NCI-H2196 (cell line): ENCODE measurements at regions not wholly inside any gene's neighbourhood (a gene's known extent, or its start where the extent isn't known, plus 50 kb on each side); places are given as distances from the start of the nearest gene placed in this dataset.
"Not testable (repeated sequence)": the region's sequence is repeated elsewhere in the genome, so short reads cannot be mapped to it uniquely, and the experiment has no call there.

Experiments
- DNase-seq: peaks from one replicate; lab custom pipeline; 2025; ENCODE audit not compliant: unreplicated experiment; lab: John Stamatoyannopoulos, UW

DNA sequence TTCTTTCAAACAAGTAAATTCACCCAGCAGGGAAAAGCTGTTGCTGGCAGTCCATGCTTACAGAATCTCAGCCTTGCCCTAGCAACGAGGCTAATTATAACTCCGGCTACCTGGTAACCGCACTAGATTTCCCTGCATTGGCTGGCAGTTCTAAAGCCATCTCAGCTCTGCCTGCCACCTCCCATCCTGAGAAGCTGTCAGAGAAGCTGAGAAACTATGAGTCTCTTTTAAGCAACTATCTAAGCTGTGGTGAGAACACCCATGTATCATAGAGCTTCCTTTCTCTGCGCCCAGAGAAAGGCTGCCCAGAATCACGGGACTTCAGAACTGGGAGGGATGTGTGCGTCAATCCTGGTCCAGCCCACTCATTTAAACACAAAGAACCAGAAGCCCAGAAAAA is 113.9 kb upstream of the NBPF26 start:
- DNase-seq, result not testable (repeated sequence)

GRCh38 chr1:120614931-120615639 is 108.7 kb upstream of the NBPF26 start:
- not testable (repeated sequence) for DNase-seq

DNA sequence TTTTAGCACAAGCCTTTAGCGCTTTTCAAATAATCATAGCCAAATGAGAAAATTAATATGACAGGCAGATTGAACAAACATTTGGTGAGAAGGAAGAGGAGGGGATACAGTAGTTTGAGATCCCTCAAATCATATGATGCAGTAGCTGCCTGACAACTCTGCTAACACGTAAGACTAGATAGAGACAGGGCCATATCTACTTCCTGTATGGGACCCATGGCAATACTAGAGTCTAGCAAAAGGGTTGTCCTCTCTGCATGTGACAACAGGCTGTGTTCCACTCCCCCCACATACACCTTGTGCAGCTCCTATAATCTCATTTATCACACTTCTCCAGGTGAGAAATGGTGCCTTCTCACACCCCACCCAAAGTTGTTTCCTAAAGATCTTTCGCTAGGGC is 106.3 kb upstream of the NBPF26 start:
- DNase-seq, result not testable (repeated sequence)

DNA sequence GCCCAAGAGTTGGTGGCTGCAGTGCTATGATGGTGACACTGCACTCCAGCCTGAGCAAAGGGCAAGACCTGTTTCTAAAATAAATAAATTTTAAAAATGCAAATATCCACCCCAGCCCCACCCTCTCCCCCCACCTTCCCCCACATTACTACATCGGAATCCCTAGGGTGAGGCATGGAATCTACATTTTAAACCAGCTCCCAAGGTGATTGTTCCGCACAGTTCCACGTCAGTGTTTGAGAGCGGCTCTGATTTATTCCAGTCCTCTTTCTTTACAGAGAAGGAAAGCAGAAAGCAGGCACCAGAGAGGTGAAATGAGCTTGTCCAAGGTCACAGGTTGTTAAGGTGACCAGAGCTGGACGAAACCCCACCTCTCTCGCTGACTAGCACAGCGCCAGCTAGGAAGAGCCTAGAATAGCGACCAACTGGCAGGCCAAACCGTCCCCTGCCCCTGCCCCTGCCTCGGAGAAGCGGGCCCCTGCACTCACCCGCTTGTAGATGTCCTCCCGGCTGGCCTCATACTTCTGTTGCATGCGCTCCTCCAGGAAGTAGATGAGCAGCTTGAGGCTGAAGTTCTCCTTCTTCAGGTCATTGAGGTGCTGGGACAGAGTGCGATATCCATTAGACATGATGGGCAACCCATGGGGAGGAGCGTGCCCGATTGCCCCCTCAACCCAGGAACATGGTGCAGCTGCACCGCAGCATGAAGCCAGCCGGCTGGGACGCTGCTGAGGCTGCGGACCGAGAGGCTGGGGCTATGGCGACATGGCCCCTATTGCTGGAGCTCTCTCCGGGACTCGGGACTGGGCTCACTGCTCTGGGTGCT is 103.7 kb upstream of the NBPF26 start:
- not testable (repeated sequence) for DNase-seq

GRCh38 chr1:120620693-120620969 is 103.1 kb upstream of the NBPF26 start:
- not testable (repeated sequence) for DNase-seq

- DNase-seq, result not testable (repeated sequence)
These were observed 102.5 kb upstream of the NBPF26 start for GRCh38 chr1:120621278-120621677.

DNA sequence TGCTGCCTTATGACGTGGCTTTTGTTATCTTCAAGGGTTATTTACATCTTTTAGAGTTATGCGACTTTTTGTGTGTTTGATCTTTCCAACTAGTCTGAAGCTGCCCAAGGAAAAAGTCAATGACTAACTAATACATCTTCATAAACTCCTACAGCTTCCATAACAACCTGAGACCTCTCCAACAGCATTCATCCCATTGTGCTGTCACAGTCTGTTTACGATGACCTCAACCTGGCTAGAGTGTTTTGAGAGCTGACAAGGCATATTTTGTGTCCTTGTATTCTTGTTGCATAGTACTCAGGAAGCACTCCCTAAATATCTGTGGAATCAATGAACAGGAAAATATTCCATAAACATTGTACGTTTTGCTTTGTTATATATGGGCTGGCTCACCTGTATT is 100.2 kb upstream of the NBPF26 start:
- DNase-seq, result not testable (repeated sequence)

- not testable (repeated sequence) for DNase-seq
These were observed 99.1 kb upstream of the NBPF26 start for GRCh38 chr1:120624565-120625064.

- DNase-seq, result not testable (repeated sequence)
These were observed 93.8 kb upstream of the NBPF26 start for GRCh38 chr1:120629832-120630455.

- DNase-seq, result not testable (repeated sequence)
These were observed 88.6 kb upstream of the NBPF26 start for GRCh38 chr1:120634816-120635806.

DNA sequence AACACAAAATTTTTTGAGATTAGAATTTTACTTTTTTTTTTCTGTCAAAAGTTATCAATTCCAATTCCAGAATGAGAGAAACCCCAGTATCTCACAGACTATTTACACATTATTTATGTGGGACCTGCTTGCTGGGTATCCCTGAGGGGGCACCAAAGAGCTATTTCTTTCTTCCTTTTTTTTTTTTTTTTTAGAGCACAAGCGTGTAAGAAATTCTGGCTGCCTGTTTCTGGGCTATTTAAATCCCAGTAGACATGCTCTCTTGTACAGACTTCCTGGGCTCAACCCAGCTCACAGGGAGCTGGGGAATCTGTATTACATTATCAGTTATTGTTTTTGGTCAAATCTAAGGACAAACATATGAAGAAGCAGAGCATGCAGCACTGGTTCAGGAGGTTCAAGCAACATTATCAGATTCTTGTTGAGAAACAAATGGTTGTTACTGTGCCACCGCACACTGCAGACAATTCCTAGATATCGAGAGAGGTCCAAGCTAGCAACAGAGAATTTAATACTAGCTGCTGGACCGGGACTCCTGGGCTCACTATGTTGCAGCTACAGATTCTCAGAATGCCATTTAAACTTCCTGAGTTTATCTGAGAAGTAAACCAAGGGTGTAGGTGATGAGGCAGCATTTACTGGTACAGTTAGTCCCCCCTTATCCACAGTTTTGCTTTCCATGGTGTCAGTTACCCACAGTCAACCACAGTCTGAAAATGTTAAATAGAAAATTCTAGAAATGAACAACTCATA is 83.3 kb upstream of the NBPF26 start:
- DNase-seq, result not testable (repeated sequence)

- not testable (repeated sequence) for DNase-seq
These were observed 82.8 kb upstream of the NBPF26 start for GRCh38 chr1:120641014-120641302.

GRCh38 chr1:120647182-120647581 is 76.6 kb upstream of the NBPF26 start:
- not testable (repeated sequence) for DNase-seq

DNA sequence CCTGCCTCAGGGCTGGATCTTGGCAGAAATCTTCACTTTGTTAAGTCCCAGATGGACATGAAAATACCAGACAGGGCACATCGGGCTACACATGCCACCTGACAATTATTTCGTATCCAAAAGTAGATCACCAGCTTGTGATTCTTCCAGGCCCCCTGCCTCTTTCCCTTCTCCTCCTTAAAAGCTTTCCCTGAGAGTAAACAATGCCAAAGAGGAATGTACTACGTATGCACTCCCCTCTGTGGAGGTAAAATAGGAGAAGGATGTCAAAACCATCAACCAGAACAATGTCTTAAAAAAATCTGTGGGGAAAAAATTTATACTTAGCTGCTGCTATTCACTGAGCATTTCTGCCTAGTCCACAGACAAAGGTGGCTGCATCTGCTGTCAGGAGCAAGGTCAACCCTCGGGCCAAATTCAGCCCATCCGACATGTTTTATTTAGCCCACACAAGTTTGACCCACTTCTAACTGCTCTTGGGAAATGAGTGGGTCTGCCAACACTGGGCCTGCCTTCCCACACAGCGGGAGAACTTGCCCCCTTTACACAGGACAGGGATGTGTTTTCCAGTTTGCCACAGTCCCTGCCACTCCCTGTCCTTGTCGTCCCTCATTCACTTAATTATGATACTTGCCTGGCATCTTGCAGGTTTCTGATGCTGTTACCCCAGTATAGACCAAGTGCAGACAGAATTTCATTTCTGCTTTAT is 74.7 kb upstream of the NBPF26 start:
- not testable (repeated sequence) for DNase-seq

DNA sequence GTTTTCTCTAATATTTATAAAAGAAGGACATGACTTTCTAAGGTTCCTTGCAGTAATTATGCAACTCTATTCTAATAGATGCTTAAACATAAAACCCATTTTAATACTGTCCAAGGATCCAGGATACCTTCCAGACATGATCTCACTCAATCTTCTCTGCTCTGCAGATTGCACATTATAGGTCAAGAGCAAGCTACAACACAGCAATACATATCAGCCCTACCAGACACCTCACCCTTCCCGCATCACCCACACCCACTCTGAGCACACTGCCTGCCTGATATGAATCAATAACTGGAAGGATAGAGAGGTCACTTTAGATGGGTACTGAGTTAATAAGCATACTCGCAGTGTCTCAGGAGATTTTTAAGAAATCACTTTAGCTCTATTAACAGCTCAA is 74.0 kb upstream of the NBPF26 start:
- DNase-seq, result not testable (repeated sequence)

- not testable (repeated sequence) for DNase-seq
These were observed 69.6 kb upstream of the NBPF26 start for GRCh38 chr1:120654114-120654513.

DNA sequence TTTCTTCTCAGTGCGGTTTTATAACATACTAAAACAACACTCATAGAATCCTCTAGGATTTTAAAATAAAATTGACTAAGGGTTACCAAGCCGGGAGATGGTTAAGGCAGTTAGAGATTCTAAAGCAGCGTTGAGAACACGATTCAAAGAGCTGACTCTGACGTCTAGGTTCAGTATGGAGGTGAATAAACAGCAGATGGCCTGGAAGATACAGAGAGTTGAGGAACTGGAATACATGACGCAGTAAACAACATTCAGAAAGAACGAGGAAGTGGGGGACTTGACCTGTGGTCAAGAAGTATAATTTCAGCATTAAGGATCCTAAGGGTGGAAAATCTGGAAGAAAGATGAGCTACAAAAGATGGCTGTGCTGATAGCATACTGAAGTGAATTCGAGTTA is 68.4 kb upstream of the NBPF26 start:
- not testable (repeated sequence) for DNase-seq

DNA sequence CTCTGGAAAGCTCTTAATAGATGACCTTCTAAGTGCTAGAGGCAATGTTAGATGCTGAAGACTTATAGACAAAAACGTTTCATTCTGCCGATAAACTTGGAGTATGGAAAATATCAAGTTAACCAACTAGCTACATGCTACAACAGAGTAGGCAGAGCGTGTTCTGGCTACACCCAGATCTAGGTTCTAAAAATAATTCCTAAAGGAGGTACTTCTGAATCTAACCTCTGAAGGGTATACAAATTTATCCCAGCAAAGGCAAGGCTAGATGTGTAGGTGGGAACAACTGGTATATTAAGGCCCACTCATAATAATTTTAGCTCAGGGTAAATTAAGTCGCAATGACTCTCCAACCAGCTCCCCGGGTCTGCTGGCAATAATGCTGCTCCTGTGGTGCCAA is 67.6 kb upstream of the NBPF26 start:
- DNase-seq, result not testable (repeated sequence)

GRCh38 chr1:120657804-120658203 is 65.9 kb upstream of the NBPF26 start:
- not testable (repeated sequence) for DNase-seq
